NT2/D1 (cell line): ENCODE measurements at regions not wholly inside any gene's neighbourhood (a gene's known extent, or its start where the extent isn't known, plus 50 kb on each side); places are given as distances from the start of the nearest gene placed in this dataset.

Experiments used
- DNase-seq: peaks from one replicate; pipeline ENCODE4 v3.0.0-alpha.2; 2011; ENCODE audit warnings: low read depth, low spot score
- H3K27me3 ChIP-seq: 2 replicates; pipeline ENCODE4 v1.6.0; 2011; ENCODE audit warnings: mild to moderate bottlenecking; ENCODE audit not compliant: insufficient read length, insufficient read depth
- H3K36me3 ChIP-seq: 2 replicates; pipeline ENCODE4 v1.6.1; 2011; ENCODE audit warnings: mild to moderate bottlenecking, low read length, mixed read lengths; ENCODE audit not compliant: insufficient read depth, insufficient read length
- H3K4me1 ChIP-seq: 2 replicates; pipeline ENCODE4 v1.5.1; 2011; ENCODE audit not compliant: insufficient read depth, insufficient read length
- H3K4me3 ChIP-seq: 2 replicates; pipeline ENCODE4 v1.5.1; 2011; ENCODE audit warnings: low read depth; ENCODE audit not compliant: insufficient read length
- H3K9ac ChIP-seq: 2 replicates; pipeline ENCODE4 v1.6.0; 2011; ENCODE audit warnings: low read depth; ENCODE audit not compliant: insufficient read length
- H3K9me3 ChIP-seq: 2 replicates; pipeline ENCODE4 v1.5.1; 2011; ENCODE audit warnings: mild to moderate bottlenecking, low read length; ENCODE audit not compliant: insufficient read depth
- SUZ12 ChIP-seq: IDR thresholded peaks from 2 replicates; pipeline ENCODE4 v1.6.1; 2011; ENCODE audit not compliant: insufficient read length, insufficient read depth; ENCODE audit errors: extremely low read depth
- YY1 ChIP-seq: IDR thresholded peaks from 2 replicates; pipeline ENCODE4 v1.6.1; 2011; ENCODE audit not compliant: insufficient read length, insufficient read depth
- ZNF274 ChIP-seq: IDR thresholded peaks from 2 replicates; pipeline ENCODE4 v1.6.1; 2011; ENCODE audit warnings: mild to moderate bottlenecking, low read depth, low read length

- Histone ChIP-seq H3K27me3 (no peaks in the 10 kb centered on the region), H3K9me3 (peaks cover 9% of the 10 kb centered on the region; the same call in 1 of the 2 replicates), H3K9ac (no peak overlapping the region), H3K36me3 (no peaks in the 10 kb centered on the region), H3K4me1 (no peaks in the 10 kb centered on the region), H3K4me3 (no peak overlapping the region)
- TF ChIP-seq SUZ12 (no peak), ZNF274 (no peak), YY1 (no peak)
- no peak for DNase-seq
Measured at GRCh38 chr5:2696156-2696807, 55.2 kb downstream of the IRX2 start.

GRCh38 chr5:2695200-2695891, 56.1 kb downstream of the IRX2 start:
- Histone ChIP-seq H3K4me3 (no peak overlapping the region), H3K36me3 (no peaks in the 10 kb centered on the region), H3K27me3 (no peaks in the 10 kb centered on the region), H3K9ac (no peak overlapping the region), H3K4me1 (no peaks in the 10 kb centered on the region), H3K9me3 (peaks cover 9% of the 10 kb centered on the region; the same call in 1 of the 2 replicates)
- DNase-seq: no peak
- TF ChIP-seq ZNF274 (no peak), SUZ12 (no peak), YY1 (no peak)

- no peaks in the 10 kb centered on the region for H3K4me1 ChIP-seq
- TF ChIP-seq YY1: no peak
- no peak for TF ChIP-seq ZNF274
- TF ChIP-seq SUZ12: no peak
- H3K27me3 ChIP-seq: no peaks in the 10 kb centered on the region
- H3K36me3 ChIP-seq: no peaks in the 10 kb centered on the region
- no peak overlapping the region for H3K9ac ChIP-seq
- DNase-seq: no peak
- no peak overlapping the region for H3K4me3 ChIP-seq
- H3K9me3 ChIP-seq: peaks cover 9% of the 10 kb centered on the region; the same call in 1 of the 2 replicates
Measured at GRCh38 chr5:2691530-2691929, 59.9 kb downstream of the IRX2 start.

- DNase-seq: no peak
- H3K4me1 ChIP-seq: no peaks in the 10 kb centered on the region
Measured at GRCh38 chr5:2690293-2690692, 61.2 kb downstream of the IRX2 start.

DNA sequence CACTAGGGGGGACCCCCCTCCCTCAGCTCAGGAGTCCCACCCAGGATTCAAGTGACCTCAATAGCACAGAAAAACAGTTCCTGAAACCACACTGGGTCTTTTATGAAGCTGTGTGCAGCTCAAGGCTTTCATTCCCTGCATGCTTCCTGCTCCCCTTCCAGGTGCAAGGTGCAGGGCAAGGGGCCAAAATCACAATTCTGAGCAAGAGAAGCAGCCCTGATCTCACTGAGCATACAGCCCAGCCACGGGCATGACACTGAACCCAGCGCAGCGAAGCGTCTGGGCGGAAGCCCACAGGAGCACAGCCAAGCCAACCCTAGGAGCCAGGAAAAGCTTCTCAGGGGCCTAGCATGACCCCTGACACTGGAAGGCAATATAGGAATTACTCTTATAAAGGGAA, 62.9 kb downstream of the IRX2 start:
- no peak overlapping the region for H3K4me3 ChIP-seq
- peaks cover 9% of the 10 kb centered on the region; the same call in 1 of the 2 replicates for H3K9me3 ChIP-seq
- DNase-seq: no peak
- no peak overlapping the region for H3K9ac ChIP-seq
- TF ChIP-seq YY1 (no peak), ZNF274 (no peak), SUZ12 (no peak)
- no peaks in the 10 kb centered on the region for H3K4me1 ChIP-seq
- no peaks in the 10 kb centered on the region for H3K27me3 ChIP-seq
- H3K36me3 ChIP-seq: no peaks in the 10 kb centered on the region

More at GRCh38 chr5:2690293-2690692, 61.2 kb downstream of the IRX2 start:
- Histone ChIP-seq H3K36me3 (no peaks in the 10 kb centered on the region), H3K9ac (no peak overlapping the region), H3K4me3 (no peak overlapping the region), H3K9me3 (peaks cover 9% of the 10 kb centered on the region; the same call in 1 of the 2 replicates), H3K27me3 (no peaks in the 10 kb centered on the region)
- no peak for TF ChIP-seq ZNF274
- no peak for TF ChIP-seq SUZ12
- no peak for TF ChIP-seq YY1

GRCh38 chr5:2687746-2688145, 63.7 kb downstream of the IRX2 start:
- Histone ChIP-seq H3K36me3 (no peaks in the 10 kb centered on the region), H3K4me1 (no peaks in the 10 kb centered on the region), H3K9me3 (peaks cover 9% of the 10 kb centered on the region; the same call in 1 of the 2 replicates), H3K27me3 (no peaks in the 10 kb centered on the region), H3K4me3 (no peak overlapping the region), H3K9ac (no peak overlapping the region)
- TF ChIP-seq ZNF274: no peak
- TF ChIP-seq YY1: no peak
- TF ChIP-seq SUZ12: no peak
- DNase-seq: no peak

- no peaks in the 10 kb centered on the region for H3K4me1 ChIP-seq
- no peaks in the 10 kb centered on the region for H3K27me3 ChIP-seq
- DNase-seq: no peak
- no peak overlapping the region for H3K9ac ChIP-seq
- H3K36me3 ChIP-seq: no peaks in the 10 kb centered on the region
- H3K4me3 ChIP-seq: no peak overlapping the region
- TF ChIP-seq SUZ12: no peak
- no peak for TF ChIP-seq YY1
- TF ChIP-seq ZNF274: no peak
- peaks cover 3% of the 10 kb centered on the region; the same call in 1 of the 2 replicates for H3K9me3 ChIP-seq
Measured at GRCh38 chr5:2686321-2687124, 65.0 kb downstream of the IRX2 start.
